Neural progenitor cell (in vitro differentiated cells): ENCODE measurements at regions not wholly inside any gene's neighbourhood (a gene's known extent, or its start where the extent isn't known, plus 50 kb on each side); places are given as distances from the start of the nearest gene placed in this dataset.

ENCODE experiments used
- EZH2 ChIP-seq: fragments of 200-600 bp; sonication (generic); IDR thresholded peaks from 2 replicates; pipeline ENCODE4 v1.6.1; 2017; ENCODE audit warnings: antibody characterized with exemption, mild to moderate bottlenecking, moderate library complexity
- EZH2phosphoT487 ChIP-seq: fragments of 200-600 bp; sonication (generic); IDR thresholded peaks from 2 replicates; pipeline ENCODE4 v1.6.1; 2017; ENCODE audit warnings: antibody characterized with exemption
- TF ChIP-seq, protein P1 (sequence below): fragments of 200-600 bp; sonication (generic); IDR thresholded peaks from 2 replicates; pipeline ENCODE4 v1.5.1; 2017; ENCODE audit warnings: antibody characterized with exemption, mild to moderate bottlenecking

DNA sequence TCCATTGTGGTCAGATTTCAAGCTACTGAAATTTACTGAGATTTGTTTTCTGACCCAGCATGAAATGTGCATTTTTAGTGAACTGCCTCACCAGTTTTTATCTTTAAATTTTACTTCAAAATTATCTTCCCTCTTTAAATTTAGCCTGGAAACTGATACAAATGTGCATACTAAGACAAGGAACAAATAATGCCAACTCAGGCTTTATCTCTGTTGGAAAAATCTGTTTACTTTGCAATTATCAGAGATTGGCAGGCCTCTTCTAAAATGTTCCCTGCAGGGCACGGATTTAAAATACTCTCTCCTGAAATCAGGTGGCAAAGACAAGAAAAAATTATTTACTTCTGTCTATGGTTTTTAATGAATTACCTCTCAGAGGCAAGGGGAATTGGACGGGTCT is 151.0 kb upstream of the PTCH1 start:
- TF ChIP-seq, protein P1, sequence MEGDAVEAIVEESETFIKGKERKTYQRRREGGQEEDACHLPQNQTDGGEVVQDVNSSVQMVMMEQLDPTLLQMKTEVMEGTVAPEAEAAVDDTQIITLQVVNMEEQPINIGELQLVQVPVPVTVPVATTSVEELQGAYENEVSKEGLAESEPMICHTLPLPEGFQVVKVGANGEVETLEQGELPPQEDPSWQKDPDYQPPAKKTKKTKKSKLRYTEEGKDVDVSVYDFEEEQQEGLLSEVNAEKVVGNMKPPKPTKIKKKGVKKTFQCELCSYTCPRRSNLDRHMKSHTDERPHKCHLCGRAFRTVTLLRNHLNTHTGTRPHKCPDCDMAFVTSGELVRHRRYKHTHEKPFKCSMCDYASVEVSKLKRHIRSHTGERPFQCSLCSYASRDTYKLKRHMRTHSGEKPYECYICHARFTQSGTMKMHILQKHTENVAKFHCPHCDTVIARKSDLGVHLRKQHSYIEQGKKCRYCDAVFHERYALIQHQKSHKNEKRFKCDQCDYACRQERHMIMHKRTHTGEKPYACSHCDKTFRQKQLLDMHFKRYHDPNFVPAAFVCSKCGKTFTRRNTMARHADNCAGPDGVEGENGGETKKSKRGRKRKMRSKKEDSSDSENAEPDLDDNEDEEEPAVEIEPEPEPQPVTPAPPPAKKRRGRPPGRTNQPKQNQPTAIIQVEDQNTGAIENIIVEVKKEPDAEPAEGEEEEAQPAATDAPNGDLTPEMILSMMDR = no peak
- TF ChIP-seq EZH2 = no peak
- TF ChIP-seq EZH2phosphoT487 = no peak
